Muscle of leg (tissue), 3 donors: ENCODE measurements at regions not wholly inside any gene's neighbourhood (a gene's known extent, or its start where the extent isn't known, plus 50 kb on each side); places are given as distances from the start of the nearest gene placed in this dataset.
A peak's percentile ranks its signal among the peaks of the same experiment; 100 is the strongest.

Source experiments
- DNase-seq: peaks from one replicate; pipeline ENCODE4 v3.0.0; 2013
- H3K27ac ChIP-seq: one replicate; pipeline ENCODE4 v1.5.1; 2013; ENCODE audit warnings: mild to moderate bottlenecking, low read length, control low read depth
- H3K27me3 ChIP-seq: one replicate; pipeline ENCODE4 v1.6.1; 2013; ENCODE audit warnings: low read length; ENCODE audit not compliant: control insufficient read depth, insufficient read depth
- H3K36me3 ChIP-seq: one replicate; pipeline ENCODE4 v1.6.1; 2013; ENCODE audit warnings: low read length; ENCODE audit not compliant: control insufficient read depth, insufficient read depth
- H3K4me1 ChIP-seq: one replicate; pipeline ENCODE4 v1.6.1; 2013; ENCODE audit warnings: low read length; ENCODE audit not compliant: control insufficient read depth, insufficient read depth
- H3K4me3 ChIP-seq: one replicate; pipeline ENCODE4 v1.5.1; 2013; ENCODE audit warnings: low read length, control low read depth
- H3K9me3 ChIP-seq: replicated peaks from 2 replicates; pipeline ENCODE4 v1.6.1; 2013; ENCODE audit warnings: low read depth, low read length; ENCODE audit not compliant: control insufficient read depth
- WGBS: methylation state at CpG from one replicate; pipeline ENCODE4 v1.1.5; 2013; ENCODE audit warnings: missing lambda C conversion rate; ENCODE audit not compliant: insufficient coverage; 5-methylcytosine and 5-hydroxymethylcytosine counted together

DNA sequence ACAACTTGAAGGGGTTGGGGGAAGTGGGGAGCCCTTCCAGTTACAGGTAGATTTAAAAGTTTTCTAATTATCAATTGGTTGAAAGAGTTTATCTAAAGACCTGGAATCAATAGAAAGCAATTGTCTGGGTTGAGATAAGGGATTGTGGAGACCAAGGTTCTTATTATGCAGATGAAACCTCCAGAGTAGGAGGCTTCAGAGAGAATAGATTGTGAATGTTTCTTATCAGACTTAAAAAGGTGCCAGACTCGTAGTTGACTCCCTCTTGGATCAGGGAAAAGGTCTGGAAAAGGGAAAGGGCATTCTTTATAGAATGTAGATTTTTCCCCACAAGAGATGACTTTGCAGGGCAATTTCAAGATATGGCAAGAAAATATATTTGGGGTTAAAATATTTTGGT lies 100.8 kb downstream of the GADD45G start:
- Histone ChIP-seq H3K27ac (no peak overlapping the region), H3K4me3 (no peak overlapping the region), H3K36me3 (no peaks in the 10 kb centered on the region), H3K9me3 (no peaks in the 10 kb centered on the region), H3K27me3 (peaks cover 10% of the 10 kb centered on the region), H3K4me1 (peaks cover 12% of the 10 kb centered on the region)
- no CpG with 5 or more reads among the region's 1 CpG for WGBS
- no peak for DNase-seq

DNA sequence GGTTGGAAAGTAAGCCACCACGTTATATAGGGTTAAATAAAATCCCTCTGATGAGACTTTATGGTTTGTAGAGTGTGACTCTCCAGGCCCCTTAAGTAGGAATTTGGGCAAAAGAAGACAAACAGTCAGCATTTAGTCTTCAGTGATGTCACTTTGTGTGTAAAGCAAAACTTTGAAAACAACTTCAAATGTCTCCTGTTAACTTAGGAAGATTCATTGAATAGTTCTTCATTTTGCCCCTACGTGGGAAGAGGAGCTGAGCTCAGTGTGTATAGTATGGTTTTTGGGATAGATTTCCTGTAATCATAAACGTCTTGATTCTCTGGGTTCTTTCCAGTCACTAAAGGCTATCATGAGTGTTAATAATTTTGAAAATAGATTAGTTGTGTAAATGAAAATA lies 101.3 kb downstream of the GADD45G start:
- peaks cover 16% of the 10 kb centered on the region for H3K4me1 ChIP-seq
- 43% methylated on average over 1 of the region's 3 CpGs for WGBS
- H3K9me3 ChIP-seq, result no peaks in the 10 kb centered on the region
- DNase-seq, result peak; percentile 20
- H3K4me3 ChIP-seq, result no peak overlapping the region
- H3K36me3 ChIP-seq, result no peaks in the 10 kb centered on the region
- H3K27me3 ChIP-seq, result peaks cover 10% of the 10 kb centered on the region
- H3K27ac ChIP-seq, result no peak overlapping the region

DNA sequence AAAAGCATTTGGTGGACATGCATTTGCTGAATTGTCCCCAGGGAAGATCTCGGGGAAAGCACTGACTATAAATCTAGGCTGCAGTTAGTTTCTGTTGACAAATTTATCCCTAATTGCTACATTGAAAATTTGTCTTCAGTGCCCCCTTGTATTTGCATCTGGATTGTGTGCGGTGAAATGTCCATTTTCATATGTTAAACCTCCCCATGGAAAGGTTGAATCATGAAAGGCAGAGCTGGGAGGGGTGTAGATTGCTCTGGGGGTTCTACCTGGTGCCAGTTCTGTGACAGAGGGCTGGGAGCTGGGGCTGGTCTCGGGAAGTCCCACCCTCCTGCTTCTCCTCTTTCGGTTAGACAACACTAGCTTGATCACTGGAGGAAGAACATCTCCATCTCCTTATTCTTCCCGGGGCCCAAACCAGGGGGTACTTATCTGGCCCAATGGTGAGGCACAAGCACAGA lies 101.9 kb downstream of the GADD45G start:
- WGBS, result no CpG with 5 or more reads among the region's 5 CpGs
- no peak overlapping the region for H3K4me3 ChIP-seq
- H3K27me3 ChIP-seq, result peaks cover 7% of the 10 kb centered on the region
- peak; percentile 80 for DNase-seq
- H3K27ac ChIP-seq, result peak overlapping the region; percentile 13
- H3K4me1 ChIP-seq, result peaks cover 19% of the 10 kb centered on the region
- no peaks in the 10 kb centered on the region for H3K36me3 ChIP-seq
- H3K9me3 ChIP-seq, result no peaks in the 10 kb centered on the region

DNA sequence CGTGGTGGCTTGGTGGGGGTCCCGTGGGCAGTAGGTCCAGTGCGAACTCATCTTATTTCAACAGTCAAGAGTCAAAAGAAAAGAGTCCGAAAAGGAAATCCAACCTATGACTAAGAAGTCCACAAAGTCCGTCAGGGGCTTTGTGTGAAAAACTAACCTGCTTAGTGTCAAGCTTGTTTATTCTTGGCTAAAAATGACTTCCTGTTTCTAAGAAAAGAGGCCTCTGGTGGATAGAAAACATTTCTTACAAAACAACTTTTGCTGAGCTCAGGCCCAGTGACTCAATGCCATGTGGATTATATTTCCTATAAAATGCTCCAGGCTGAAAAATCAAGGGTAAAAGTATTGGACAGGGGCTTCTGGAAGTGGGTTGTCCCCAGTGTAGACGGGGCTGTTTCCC lies 105.9 kb downstream of the GADD45G start:
- 92% methylated on average over 2 of the region's 6 CpGs for WGBS
- DNase-seq, result peak; percentile 94
- Histone ChIP-seq H3K9me3 (no peaks in the 10 kb centered on the region), H3K27me3 (peaks cover 8% of the 10 kb centered on the region), H3K27ac (peak overlapping the region; percentile 16), H3K36me3 (no peaks in the 10 kb centered on the region), H3K4me1 (peaks cover 19% of the 10 kb centered on the region), H3K4me3 (no peak overlapping the region)

DNA sequence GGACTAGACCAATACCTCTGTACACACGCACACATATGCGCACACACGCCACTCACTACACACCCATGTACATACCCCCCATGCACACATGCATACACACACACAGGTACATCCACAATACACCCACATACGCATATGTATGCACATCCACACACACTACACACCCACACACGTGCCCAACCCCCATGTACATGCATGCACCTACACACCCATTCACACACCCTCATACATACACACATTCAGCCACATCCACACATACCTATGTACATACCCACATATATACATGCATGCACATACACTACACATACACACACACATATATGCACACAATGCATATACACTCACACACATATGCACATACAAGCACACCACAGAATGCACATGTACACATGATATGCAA lies 107.1 kb downstream of the GADD45G start:
- Histone ChIP-seq H3K9me3 (no peaks in the 10 kb centered on the region), H3K36me3 (no peaks in the 10 kb centered on the region), H3K4me1 (peaks cover 15% of the 10 kb centered on the region), H3K27me3 (peaks cover 8% of the 10 kb centered on the region), H3K27ac (no peak overlapping the region), H3K4me3 (no peak overlapping the region)
- DNase-seq, result no peak
- 38% methylated on average over 5 of the region's 5 CpGs for WGBS

DNA sequence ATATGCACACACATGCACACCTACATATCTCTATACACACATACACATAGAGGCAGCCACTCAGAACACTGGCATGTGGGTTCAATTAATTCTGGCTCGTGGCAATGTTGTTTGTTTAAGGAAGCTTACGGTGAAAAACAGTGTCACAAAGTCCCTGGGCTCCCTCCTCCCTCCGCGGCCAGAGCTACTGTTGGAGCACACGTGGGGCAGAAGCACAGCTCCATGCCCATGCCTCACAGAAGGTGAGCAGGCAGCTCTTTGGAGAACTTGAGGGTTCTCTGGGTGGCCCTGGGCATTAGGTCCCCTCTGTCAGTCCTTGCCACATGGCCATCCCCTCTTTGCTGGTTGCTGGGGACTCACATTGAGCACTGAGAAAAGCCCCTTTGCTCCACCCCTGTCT lies 107.5 kb downstream of the GADD45G start:
- Histone ChIP-seq H3K4me3 (no peak overlapping the region), H3K27ac (no peak overlapping the region), H3K36me3 (no peaks in the 10 kb centered on the region), H3K9me3 (peaks cover under 1% of the 10 kb centered on the region), H3K4me1 (peaks cover 11% of the 10 kb centered on the region), H3K27me3 (peaks cover 8% of the 10 kb centered on the region)
- DNase-seq, result no peak
- WGBS, result 76% methylated on average over 5 of the region's 5 CpGs

DNA sequence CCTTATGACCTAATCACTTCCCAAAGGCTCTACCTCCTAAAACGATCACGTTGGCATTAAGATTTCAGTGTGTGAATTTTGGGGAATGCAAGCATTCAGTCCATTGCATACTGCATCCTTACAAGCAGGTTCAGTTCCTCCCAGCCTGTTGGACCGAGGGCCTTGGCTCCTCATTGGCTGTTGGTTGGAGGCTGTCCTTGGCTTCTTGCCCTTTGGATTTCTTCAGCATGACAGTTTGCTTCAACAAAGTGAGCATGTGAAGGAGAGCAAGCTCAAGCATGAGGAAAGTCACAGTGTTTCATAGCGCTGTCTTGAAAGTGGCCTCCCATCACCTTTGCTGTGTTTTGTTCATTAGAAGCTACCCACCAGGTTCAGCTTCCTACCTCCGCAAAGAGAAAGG lies 109.5 kb downstream of the GADD45G start:
- H3K4me3 ChIP-seq, result no peak overlapping the region
- no peak overlapping the region for H3K27ac ChIP-seq
- no CpG with 5 or more reads among the region's 5 CpGs for WGBS
- peaks cover 4% of the 10 kb centered on the region for H3K27me3 ChIP-seq
- no peaks in the 10 kb centered on the region for H3K36me3 ChIP-seq
- peaks cover 11% of the 10 kb centered on the region for H3K4me1 ChIP-seq
- H3K9me3 ChIP-seq, result peaks cover 5% of the 10 kb centered on the region
- peak; percentile 48 for DNase-seq

DNA sequence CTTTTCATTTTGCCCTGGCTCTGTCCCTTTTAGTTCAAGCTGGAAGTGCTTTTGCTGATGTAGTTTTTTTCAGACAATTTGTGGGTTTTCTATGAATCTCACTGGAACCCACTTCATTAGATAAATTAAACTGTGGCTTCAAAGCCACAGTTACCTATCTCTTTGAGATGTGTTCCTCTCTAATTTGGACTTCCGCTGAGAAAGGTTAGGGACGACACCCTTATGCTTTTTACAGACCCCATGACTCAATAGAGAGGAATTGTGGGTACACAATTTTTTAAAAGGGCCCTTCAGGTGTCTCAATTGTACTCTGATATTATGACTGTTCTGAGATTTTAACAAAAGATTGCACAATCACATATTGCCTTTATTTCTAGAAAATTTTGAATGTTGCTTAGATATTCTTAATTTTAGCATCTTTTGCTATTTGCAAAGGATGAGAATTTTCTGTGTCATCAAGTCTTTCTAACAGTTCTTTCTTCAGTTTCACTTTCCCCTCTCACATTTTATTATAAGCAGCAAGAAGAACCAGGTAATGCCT lies 110.6 kb downstream of the GADD45G start:
- peaks cover 5% of the 10 kb centered on the region for H3K9me3 ChIP-seq
- no CpG with 5 or more reads among the region's 2 CpGs for WGBS
- no peak overlapping the region for H3K27ac ChIP-seq
- H3K4me3 ChIP-seq, result no peak overlapping the region
- no peaks in the 10 kb centered on the region for H3K36me3 ChIP-seq
- H3K27me3 ChIP-seq, result peaks cover 4% of the 10 kb centered on the region
- H3K4me1 ChIP-seq, result peaks cover 11% of the 10 kb centered on the region
- no peak for DNase-seq

DNA sequence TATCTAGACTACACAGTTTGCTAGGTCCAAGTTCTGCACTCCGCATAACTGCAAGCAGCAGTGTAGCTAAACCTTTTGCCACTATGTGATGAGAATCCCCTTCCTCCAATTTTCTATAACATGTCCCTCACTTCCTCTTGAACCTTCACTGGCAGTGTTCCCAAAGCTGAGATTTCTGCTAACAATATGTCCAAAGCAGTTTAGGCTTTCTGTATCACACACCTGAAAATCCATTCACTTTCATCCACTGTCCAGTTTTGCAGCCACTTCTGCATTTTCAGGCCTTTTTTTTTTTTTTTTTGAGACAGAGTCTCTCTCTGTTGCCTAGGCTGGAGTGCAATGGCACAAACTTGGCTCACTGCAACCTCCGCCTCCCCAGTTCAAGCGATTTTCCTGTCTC lies 111.1 kb downstream of the GADD45G start:
- Histone ChIP-seq H3K27me3 (peaks cover 4% of the 10 kb centered on the region), H3K4me3 (no peak overlapping the region), H3K4me1 (peaks cover 9% of the 10 kb centered on the region), H3K9me3 (peaks cover 5% of the 10 kb centered on the region), H3K36me3 (no peaks in the 10 kb centered on the region), H3K27ac (no peak overlapping the region)
- 91% methylated on average over 3 of the region's 3 CpGs for WGBS
- DNase-seq, result no peak

DNA sequence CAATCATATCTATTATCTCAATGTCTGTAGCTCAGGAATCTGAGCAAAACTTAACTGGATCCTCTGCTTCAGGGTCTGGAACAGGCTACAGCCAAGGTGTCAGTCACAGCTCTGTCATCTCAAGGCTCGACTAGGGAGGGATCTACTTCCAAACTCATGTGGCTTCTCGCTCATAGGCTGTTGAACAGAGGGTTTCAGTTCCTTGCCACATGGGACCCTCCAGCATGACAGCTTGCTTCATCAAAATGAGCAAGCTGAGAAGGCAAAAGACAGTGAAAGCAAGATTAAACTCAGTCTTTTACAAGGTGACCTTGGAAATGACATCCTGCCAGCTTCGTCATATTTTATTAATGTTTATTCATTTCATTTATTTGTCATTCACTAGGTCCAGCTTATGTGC lies 111.7 kb downstream of the GADD45G start:
- H3K4me3 ChIP-seq, result no peak overlapping the region
- no peak overlapping the region for H3K27ac ChIP-seq
- 71% methylated on average over 2 of the region's 3 CpGs for WGBS
- H3K27me3 ChIP-seq, result peaks cover 4% of the 10 kb centered on the region
- peaks cover 9% of the 10 kb centered on the region for H3K4me1 ChIP-seq
- H3K36me3 ChIP-seq, result no peaks in the 10 kb centered on the region
- no peak for DNase-seq
- peaks cover 5% of the 10 kb centered on the region for H3K9me3 ChIP-seq

DNA sequence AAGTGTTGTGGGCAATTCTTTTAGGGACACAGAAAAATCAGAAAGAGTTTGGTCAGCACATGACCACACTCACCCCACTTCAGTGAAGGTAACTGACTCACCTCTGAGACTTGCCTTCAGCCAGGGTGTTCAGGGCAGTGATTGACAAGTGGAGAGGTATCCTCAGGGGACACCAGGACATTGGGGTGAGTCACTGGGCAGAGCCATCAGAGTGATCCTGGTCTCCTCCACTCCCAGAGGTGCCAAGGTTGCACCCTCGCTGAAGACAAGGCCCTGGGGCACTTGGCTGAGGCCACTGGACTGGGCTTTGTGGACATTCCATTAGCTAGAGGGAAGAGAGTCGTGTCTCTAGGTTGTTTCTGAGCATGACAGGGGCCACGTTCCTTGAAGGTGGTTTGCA lies 113.4 kb downstream of the GADD45G start:
- Histone ChIP-seq H3K27me3 (no peaks in the 10 kb centered on the region), H3K4me3 (no peak overlapping the region), H3K36me3 (no peaks in the 10 kb centered on the region), H3K27ac (no peak overlapping the region), H3K4me1 (peaks cover 10% of the 10 kb centered on the region), H3K9me3 (peaks cover 5% of the 10 kb centered on the region)
- 50% methylated on average over 2 of the region's 3 CpGs for WGBS
- no peak for DNase-seq
